Stimulated activated CD8-positive, alpha-beta memory T cell treated with anti-CD3 and anti-CD28 coated beads, Interleukin-12 subunit alpha, Interleukin-12 subunit beta, amount 100 ng/mL, for 24 hours (primary cell): ENCODE measurements at regions not wholly inside any gene's neighbourhood (a gene's known extent, or its start where the extent isn't known, plus 50 kb on each side); places are given as distances from the start of the nearest gene placed in this dataset.
"Not testable (repeated sequence)": the region's sequence is repeated elsewhere in the genome, so short reads cannot be mapped to it uniquely, and the experiment has no call there.

Experiments
- DNase-seq: peaks from one replicate; pipeline ENCODE4 v3.0.0-alpha.2; 2020; ENCODE audit errors: extremely low read depth

- no peak for DNase-seq
Observed at GRCh38 chr21:39082656-39083376, 100.4 kb downstream of the PSMG1 start.

GRCh38 chr21:39080366-39080765 lies 102.9 kb downstream of the PSMG1 start:
- DNase-seq: no peak

- no peak for DNase-seq
Observed at GRCh38 chr21:39079617-39080016, 103.6 kb downstream of the PSMG1 start.

DNA sequence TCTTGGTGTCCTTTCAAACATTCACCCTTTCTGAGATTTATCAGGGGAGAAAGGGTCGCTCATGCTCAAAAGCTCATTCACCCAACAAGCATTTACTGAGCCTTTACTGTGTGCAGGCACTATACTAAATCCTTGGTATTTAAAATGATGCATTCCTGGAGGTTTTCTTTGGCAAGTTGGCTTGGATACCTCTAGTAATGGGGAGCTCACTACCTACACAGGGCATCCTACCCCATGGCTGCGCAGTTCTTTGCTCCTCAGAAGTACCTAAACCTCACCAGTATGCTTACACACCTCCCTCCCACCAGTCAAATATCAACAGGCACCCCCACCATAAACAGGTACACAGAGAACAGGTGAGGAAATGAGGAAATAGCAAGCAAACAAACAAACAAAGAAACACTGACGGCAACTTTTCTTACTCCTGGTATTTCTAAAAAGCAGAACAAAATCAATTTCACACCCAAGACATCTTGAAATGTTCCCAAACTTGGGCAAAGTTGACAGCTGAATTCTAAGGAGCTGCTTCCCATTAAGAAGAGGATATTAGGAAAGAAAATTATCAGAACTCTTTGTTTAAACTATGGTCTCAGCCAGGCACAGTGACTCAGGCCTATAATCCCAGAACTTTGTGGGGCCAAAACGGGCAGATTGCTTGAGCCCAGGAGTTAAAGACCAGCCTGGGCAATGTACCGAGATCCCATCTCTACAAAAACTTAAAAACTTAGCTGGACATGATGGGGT lies 104.8 kb downstream of the PSMG1 start:
- DNase-seq: no peak

DNA sequence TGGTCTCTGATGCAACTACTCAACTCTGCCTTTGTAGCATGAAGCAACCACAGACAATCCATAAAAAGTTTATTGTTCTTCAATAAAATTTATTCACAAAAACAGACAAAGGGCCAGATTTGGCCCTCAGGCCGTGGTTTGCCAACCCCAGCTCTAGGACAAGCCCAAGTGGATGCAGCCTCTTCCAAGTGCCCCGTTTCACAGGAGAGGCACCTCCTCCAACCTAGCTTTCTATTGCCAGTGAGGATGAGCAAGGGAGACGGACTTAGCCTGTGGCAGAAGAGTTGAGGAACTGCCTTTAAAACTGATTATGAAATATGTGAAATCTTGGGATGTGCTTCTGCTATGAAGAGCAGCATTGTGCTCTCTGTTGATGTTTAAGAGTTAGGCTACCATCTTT lies 105.4 kb downstream of the PSMG1 start:
- DNase-seq: no peak

GRCh38 chr21:39074508-39074907 lies 108.7 kb downstream of the PSMG1 start:
- DNase-seq: no peak

DNA sequence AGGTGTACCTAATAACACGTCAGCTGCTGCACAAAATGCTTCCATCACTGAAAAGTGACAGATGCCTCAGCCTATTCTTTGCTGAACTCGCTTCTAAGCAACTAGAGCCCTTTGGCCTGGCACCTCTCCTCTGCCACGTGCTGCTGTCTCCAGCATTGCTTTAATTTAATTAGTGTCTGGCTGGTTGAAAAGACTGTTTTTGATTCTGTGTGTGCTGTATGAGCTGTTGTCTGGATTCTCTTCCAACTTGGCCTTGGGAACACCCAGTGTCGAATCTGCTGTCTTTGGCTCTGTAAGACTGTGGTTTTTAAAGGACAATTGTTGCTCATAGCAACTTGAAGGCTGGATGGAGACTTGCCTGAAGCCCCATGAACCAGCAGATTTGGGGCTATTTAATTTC lies 109.5 kb downstream of the PSMG1 start:
- no peak for DNase-seq

GRCh38 chr21:39073063-39073462 lies 110.2 kb downstream of the PSMG1 start:
- DNase-seq: no peak

GRCh38 chr21:39072468-39072867 lies 110.8 kb downstream of the PSMG1 start:
- no peak for DNase-seq

- DNase-seq: no peak
Observed at GRCh38 chr21:39071623-39072214, 111.5 kb downstream of the PSMG1 start.

- not testable (repeated sequence) for DNase-seq
Observed at GRCh38 chr21:39069856-39070255, 113.4 kb downstream of the PSMG1 start.

GRCh38 chr21:39066829-39067780 lies 116.1 kb downstream of the PSMG1 start:
- no peak for DNase-seq

GRCh38 chr21:39065917-39066316 lies 117.3 kb downstream of the PSMG1 start:
- DNase-seq: no peak

GRCh38 chr21:39064325-39065012 lies 118.8 kb downstream of the PSMG1 start:
- DNase-seq: no peak

DNA sequence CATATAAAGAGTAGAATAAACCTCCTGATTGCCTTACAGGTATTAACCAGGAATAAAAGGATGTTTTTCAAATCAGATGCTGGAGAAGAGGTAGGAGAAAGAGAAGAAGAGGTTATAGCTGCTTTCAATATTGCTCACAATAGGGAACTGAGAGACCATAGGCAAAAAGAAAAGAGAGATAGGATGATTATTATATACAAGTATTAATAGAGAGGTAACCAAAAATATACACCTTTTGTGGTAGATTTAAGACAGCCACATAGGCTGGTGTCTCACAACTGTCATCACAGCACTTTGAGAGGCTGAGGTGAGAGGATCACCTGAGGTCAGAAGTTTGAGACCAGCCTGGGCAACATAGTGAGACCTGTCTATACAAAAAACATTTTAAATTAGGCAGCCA lies 119.7 kb downstream of the PSMG1 start:
- DNase-seq: no peak

DNA sequence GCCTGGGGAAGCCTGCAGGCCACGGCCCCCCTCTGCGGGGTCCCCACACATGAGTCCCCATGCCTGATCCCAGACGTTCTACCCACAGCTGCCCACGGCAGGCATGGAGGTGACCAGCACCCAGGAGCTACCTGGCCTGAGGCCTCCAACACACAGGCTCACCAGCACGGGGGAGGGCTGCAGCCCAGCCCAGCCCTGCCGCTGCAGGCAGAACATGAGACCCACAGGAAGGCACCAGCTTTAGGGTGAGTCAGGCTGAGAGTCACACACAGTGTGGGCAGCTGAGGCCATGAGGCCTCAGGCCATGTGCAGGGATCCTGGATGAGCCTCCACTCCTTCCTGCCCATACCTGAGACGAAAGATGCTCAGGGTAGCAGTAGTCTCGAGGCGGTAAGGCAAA lies 121.1 kb downstream of the PSMG1 start:
- no peak for DNase-seq

- no peak for DNase-seq
Observed at GRCh38 chr21:39061766-39062165, 121.5 kb downstream of the PSMG1 start.

- no peak for DNase-seq
Observed at GRCh38 chr21:39060485-39061083, 122.7 kb downstream of the PSMG1 start.

DNA sequence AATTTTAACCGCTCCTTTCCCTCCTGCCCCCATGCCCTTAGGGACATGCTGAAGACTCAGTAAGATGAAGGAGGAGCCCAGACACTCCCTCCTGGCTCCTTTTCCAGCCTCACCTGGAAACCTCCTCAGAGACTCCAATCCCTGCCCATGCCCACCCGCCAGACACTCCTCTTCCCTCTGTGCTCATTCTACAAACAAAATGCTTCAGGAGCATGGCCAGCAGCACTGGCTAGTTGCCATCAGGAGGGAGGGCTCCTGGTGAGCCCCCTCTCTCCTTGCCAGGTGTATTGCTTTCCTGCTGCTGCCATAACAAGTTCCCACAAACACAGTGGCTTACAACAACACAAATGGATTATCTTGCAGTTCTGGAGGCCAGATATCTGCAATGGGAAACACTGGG lies 126.1 kb downstream of the PSMG1 start:
- DNase-seq: no peak

- DNase-seq: no peak
Observed at GRCh38 chr21:39056636-39057035, 126.6 kb downstream of the PSMG1 start.
